ENCODE measurements at regions not wholly inside any gene's neighbourhood (a gene's known extent, or its start where the extent isn't known, plus 50 kb on each side); places are given as distances from the start of the nearest gene placed in this dataset.

GRCh38 chr1:182281541-182281940, 110.0 kb downstream of the GLUL start:
- Histone ChIP-seq H3K27me3 (ENCODE audit: control insufficient read depth, extremely low read depth, insufficient read depth, low read length) (no peaks in the 10 kb centered on the region), H3K27ac (ENCODE audit: control insufficient read depth, insufficient read depth, low read length) (no peak overlapping the region), H3K4me2 (ENCODE audit: control insufficient read depth, extremely low read depth, insufficient read depth, low read depth, low read length) (no peak overlapping the region), H3K9ac (ENCODE audit: control insufficient read depth, extremely low read depth, insufficient read depth, low read length) (no peak overlapping the region), H3K36me3 (ENCODE audit: control insufficient read depth in 2 of 2, extremely low read depth in 1 of 2, insufficient read depth in 2 of 2, low read length in 2 of 2) (no peaks in the 10 kb centered on the region), H2AFZ (ENCODE audit: control insufficient read depth, low read length) (no peak overlapping the region), H4K20me1 (ENCODE audit: control insufficient read depth, extremely low read depth, insufficient read depth, low read length) (no peaks in the 10 kb centered on the region), H3K79me2 (ENCODE audit: control insufficient read depth, insufficient read depth, low read length) (no peaks in the 10 kb centered on the region), H3K4me1 (ENCODE audit: control insufficient read depth, extremely low read depth, insufficient read depth, low read length) (no peaks in the 10 kb centered on the region), H3K9me3 (ENCODE audit: control insufficient read depth, low read depth, low read length) (no peaks in the 10 kb centered on the region), H3K4me3 (ENCODE audit: control insufficient read depth in 2 of 3, extremely low read depth in 1 of 3, insufficient read depth in 2 of 3, low read depth in 1 of 3, low read length in 3 of 3) (no peak overlapping the region), H3K9me1 (ENCODE audit: control insufficient read depth, extremely low read depth, insufficient read depth, low read length) (no peaks in the 10 kb centered on the region)
- no peak for TF ChIP-seq EZH2 (IDR thresholded peaks at IDR 0.05; ENCODE audit: low read length)
- no peak for TF ChIP-seq CTCF (optimal IDR thresholded peaks at IDR 0.05 in 1 of 3, IDR thresholded peaks at IDR 0.05 in 1 of 3, conservative IDR thresholded peaks at IDR 0.05 in 1 of 3; ENCODE audit: extremely low read depth in 1 of 3, insufficient read depth in 2 of 3, low read length in 3 of 3)
- FAIRE-seq (no peak), DNase-seq (ENCODE audit: low read depth, low spot score) (no peak)
- dilution Hi-C loops (cut with MboI; ENCODE audit: extremely low pct_ligation_motif_present, low sequenced_read_pairs) = no loop called here

- no peak overlapping the region for H3K4me2 ChIP-seq (ENCODE audit: control insufficient read depth, extremely low read depth, insufficient read depth, low read depth, low read length)
- H3K36me3 ChIP-seq (ENCODE audit: control insufficient read depth in 2 of 2, extremely low read depth in 1 of 2, insufficient read depth in 2 of 2, low read length in 2 of 2) = no peaks in the 10 kb centered on the region
- H3K9ac ChIP-seq (ENCODE audit: control insufficient read depth, extremely low read depth, insufficient read depth, low read length) = no peak overlapping the region
- no peak for DNase-seq (ENCODE audit: low read depth, low spot score)
- H3K27me3 ChIP-seq (ENCODE audit: control insufficient read depth, extremely low read depth, insufficient read depth, low read length) = no peaks in the 10 kb centered on the region
- FAIRE-seq = no peak
- no peaks in the 10 kb centered on the region for H3K79me2 ChIP-seq (ENCODE audit: control insufficient read depth, insufficient read depth, low read length)
- dilution Hi-C loops (cut with MboI; ENCODE audit: extremely low pct_ligation_motif_present, low sequenced_read_pairs) = no loop called here
- H3K4me3 ChIP-seq (ENCODE audit: control insufficient read depth in 2 of 3, extremely low read depth in 1 of 3, insufficient read depth in 2 of 3, low read depth in 1 of 3, low read length in 3 of 3) = no peak overlapping the region
- H3K9me1 ChIP-seq (ENCODE audit: control insufficient read depth, extremely low read depth, insufficient read depth, low read length) = no peaks in the 10 kb centered on the region
- H2AFZ ChIP-seq (ENCODE audit: control insufficient read depth, low read length) = no peak overlapping the region
- no peak overlapping the region for H3K27ac ChIP-seq (ENCODE audit: control insufficient read depth, insufficient read depth, low read length)
- no peaks in the 10 kb centered on the region for H3K9me3 ChIP-seq (ENCODE audit: control insufficient read depth, low read depth, low read length)
- TF ChIP-seq CTCF (optimal IDR thresholded peaks at IDR 0.05 in 1 of 3, IDR thresholded peaks at IDR 0.05 in 1 of 3, conservative IDR thresholded peaks at IDR 0.05 in 1 of 3; ENCODE audit: extremely low read depth in 1 of 3, insufficient read depth in 2 of 3, low read length in 3 of 3) (no peak), EZH2 (IDR thresholded peaks at IDR 0.05; ENCODE audit: low read length) (no peak)
- H4K20me1 ChIP-seq (ENCODE audit: control insufficient read depth, extremely low read depth, insufficient read depth, low read length) = no peaks in the 10 kb centered on the region
- no peaks in the 10 kb centered on the region for H3K4me1 ChIP-seq (ENCODE audit: control insufficient read depth, extremely low read depth, insufficient read depth, low read length)
Observed at GRCh38 chr1:182280504-182280900, 111.1 kb downstream of the GLUL start.

Measured in keratinocyte (primary cell).